ENCODE measurements at regions not wholly inside any gene's neighbourhood (a gene's known extent, or its start where the extent isn't known, plus 50 kb on each side); places are given as distances from the start of the nearest gene placed in this dataset.

DNA sequence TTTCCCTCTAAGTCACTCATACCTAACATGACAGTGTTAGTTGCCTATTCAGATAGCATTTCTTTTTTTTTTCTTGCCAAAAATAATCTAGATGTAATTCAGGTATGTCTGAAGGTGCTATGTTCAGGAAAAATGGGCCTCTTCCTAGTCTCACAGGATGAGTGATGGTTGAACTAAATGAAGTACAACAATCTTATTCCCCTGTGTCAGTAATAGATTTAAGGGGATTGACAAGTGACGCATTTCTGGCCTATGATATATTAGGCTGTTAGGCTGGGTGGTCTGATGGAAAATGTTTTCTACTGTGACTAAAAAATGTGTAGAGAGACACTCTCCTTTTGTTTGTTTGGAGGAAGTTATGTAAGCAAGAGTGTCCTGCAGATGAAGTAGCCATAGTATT lies 878.7 kb upstream of the SLITRK1 start:
- Histone ChIP-seq H3K27ac (no peak overlapping the region), H3K9me3 (no peaks in the 10 kb centered on the region), H3K27me3 (no peaks in the 10 kb centered on the region), H3K4me3 (no peak overlapping the region), H3K36me3 (no peaks in the 10 kb centered on the region), H3K4me1 (no peaks in the 10 kb centered on the region)
- no peak for TF ChIP-seq POLR2A (IDR thresholded peaks at IDR 0.05)
- TF ChIP-seq, protein P1, sequence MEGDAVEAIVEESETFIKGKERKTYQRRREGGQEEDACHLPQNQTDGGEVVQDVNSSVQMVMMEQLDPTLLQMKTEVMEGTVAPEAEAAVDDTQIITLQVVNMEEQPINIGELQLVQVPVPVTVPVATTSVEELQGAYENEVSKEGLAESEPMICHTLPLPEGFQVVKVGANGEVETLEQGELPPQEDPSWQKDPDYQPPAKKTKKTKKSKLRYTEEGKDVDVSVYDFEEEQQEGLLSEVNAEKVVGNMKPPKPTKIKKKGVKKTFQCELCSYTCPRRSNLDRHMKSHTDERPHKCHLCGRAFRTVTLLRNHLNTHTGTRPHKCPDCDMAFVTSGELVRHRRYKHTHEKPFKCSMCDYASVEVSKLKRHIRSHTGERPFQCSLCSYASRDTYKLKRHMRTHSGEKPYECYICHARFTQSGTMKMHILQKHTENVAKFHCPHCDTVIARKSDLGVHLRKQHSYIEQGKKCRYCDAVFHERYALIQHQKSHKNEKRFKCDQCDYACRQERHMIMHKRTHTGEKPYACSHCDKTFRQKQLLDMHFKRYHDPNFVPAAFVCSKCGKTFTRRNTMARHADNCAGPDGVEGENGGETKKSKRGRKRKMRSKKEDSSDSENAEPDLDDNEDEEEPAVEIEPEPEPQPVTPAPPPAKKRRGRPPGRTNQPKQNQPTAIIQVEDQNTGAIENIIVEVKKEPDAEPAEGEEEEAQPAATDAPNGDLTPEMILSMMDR (IDR thresholded peaks at IDR 0.05), result no peak
- no peak for DNase-seq
- intact Hi-C loops (cut with DNase I), result no loop called here
- 67 to 94% methylated on average over 1 of the region's 1 CpG for WGBS, 2 donors

DNA sequence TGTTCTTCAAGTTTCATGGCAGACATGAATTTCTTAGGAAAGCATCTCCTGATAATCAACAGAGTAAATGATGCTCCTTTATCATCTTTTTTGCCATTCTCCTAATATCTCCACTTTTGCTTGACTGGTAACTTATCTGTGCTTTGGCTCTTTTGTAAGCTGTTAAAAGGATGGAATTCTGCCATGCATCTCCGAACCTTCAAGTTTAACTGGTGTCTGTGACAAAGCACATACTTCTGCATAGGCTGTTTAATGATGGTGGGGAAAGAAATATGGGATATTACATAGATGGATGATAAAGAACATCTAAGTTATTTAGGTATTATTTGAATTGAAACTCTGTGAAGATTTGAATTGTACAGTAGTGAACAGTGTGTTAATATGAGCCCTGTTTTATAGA lies 866.9 kb upstream of the SLITRK1 start:
- no peaks in the 10 kb centered on the region for H3K36me3 ChIP-seq
- H3K4me1 ChIP-seq, result no peaks in the 10 kb centered on the region
- no peak overlapping the region for H3K4me3 ChIP-seq
- TF ChIP-seq, protein P1 (IDR thresholded peaks at IDR 0.05), result no peak
- no peak for TF ChIP-seq POLR2A (IDR thresholded peaks at IDR 0.05)
- H3K9me3 ChIP-seq, result no peaks in the 10 kb centered on the region
- no peaks in the 10 kb centered on the region for H3K27me3 ChIP-seq
- 33 to 50% methylated on average over 1 of the region's 1 CpG for WGBS, 2 donors
- no peak for DNase-seq
- intact Hi-C loops (cut with DNase I), result no loop called here
- H3K27ac ChIP-seq, result no peak overlapping the region

DNA sequence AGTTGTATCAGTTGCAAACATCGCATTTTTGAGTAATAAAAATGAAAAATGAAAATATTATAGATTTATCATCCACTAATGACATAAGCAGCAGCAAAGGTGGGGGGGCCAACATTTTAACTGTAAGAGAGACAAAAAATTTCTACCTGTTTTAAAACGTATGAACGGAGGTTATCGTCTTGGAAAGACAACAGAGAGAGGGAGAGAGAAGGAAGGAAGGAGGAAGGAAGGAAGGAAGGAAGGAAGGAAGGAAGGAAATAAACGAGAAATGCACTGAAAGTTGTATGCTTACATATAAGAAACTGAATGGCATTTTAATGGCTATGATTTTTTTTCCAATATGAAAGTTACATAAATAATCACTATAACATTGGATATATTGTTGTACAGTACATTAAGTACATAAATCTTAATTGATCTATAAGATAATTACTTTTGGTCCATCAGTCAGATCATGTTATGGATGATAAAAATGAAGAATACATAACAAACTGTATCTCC lies 862.8 kb upstream of the SLITRK1 start:
- intact Hi-C loops (cut with DNase I), result no loop called here
- WGBS, 2 donors, result 73 to 79% methylated on average over 5 of the region's 5 CpGs
- no peaks in the 10 kb centered on the region for H3K4me1 ChIP-seq

DNA sequence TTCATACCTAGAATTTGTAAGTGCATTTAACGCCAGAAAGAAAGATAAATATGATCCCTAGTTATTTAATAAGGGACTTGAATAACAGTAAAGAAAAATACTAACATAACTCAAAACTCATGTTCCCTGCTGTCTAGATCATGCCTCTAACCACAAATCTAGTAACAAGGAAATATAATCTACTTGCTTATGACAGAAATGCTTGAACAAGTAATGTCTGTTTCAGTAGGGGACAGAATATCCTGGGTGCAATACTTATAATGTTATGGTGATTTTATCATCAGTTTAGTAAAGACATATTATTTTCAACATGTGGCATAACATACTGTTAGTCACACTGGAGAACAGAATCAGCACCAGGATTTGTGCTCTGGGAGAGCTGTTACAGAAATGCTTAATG lies 861.9 kb upstream of the SLITRK1 start:
- Histone ChIP-seq H3K27ac (no peak overlapping the region), H3K9me3 (no peaks in the 10 kb centered on the region), H3K27me3 (no peaks in the 10 kb centered on the region), H3K4me3 (no peak overlapping the region), H3K4me1 (no peaks in the 10 kb centered on the region), H3K36me3 (no peaks in the 10 kb centered on the region)
- DNase-seq, result no peak
- TF ChIP-seq POLR2A (IDR thresholded peaks at IDR 0.05), result no peak
- TF ChIP-seq, protein P1 (IDR thresholded peaks at IDR 0.05), result no peak
- WGBS, 2 donors, result 71 to 77% methylated on average over 1 of the region's 1 CpG
- intact Hi-C loops (cut with DNase I), result no loop called here

More for the DNA sequence above, 862.8 kb upstream of the SLITRK1 start:
- DNase-seq, result no peak
- Histone ChIP-seq H3K4me3 (no peak overlapping the region), H3K27me3 (no peaks in the 10 kb centered on the region), H3K27ac (no peak overlapping the region), H3K36me3 (no peaks in the 10 kb centered on the region), H3K9me3 (no peaks in the 10 kb centered on the region)
- TF ChIP-seq, protein P1 (IDR thresholded peaks at IDR 0.05), result no peak
- TF ChIP-seq POLR2A (IDR thresholded peaks at IDR 0.05), result no peak

DNA sequence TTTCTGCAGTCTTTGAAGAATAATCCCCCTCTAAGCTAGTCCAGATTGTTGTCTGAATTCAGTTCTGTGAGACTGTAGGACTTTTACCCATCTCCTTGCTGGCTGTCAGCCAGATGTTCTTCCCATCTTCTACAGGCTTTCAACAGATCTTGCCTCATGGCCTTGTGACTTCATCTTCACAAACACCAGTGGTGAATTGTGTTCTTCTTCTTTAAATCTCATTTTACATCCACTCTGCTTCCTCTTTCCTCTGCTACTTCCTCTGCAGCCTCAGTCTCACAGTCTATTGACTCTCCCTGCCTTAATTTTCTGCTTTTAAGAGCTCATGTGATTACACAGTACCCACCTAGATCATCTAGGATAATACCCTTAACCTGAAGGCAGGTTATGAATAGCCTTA lies 859.0 kb upstream of the SLITRK1 start:
- intact Hi-C loops (cut with DNase I), result no loop called here
- H3K4me3 ChIP-seq, result no peak overlapping the region
- H3K27ac ChIP-seq, result no peak overlapping the region
- no peak for TF ChIP-seq POLR2A (IDR thresholded peaks at IDR 0.05)
- TF ChIP-seq, protein P1 (IDR thresholded peaks at IDR 0.05), result no peak
- H3K4me1 ChIP-seq, result no peaks in the 10 kb centered on the region
- DNase-seq, result no peak
- no peaks in the 10 kb centered on the region for H3K36me3 ChIP-seq
- H3K9me3 ChIP-seq, result no peaks in the 10 kb centered on the region
- no peaks in the 10 kb centered on the region for H3K27me3 ChIP-seq

Data from esophagus squamous epithelium (tissue), 5 donors.